B cell (primary cell): ENCODE measurements at regions not wholly inside any gene's neighbourhood (a gene's known extent, or its start where the extent isn't known, plus 50 kb on each side); places are given as distances from the start of the nearest gene placed in this dataset.

Source experiments
- ATAC-seq: fragments of 200-7000 bp; cut with Tn5 transposase; one replicate; pipeline ENCODE4 v1.10.0; 2021; ENCODE audit warnings: low read depth, mild to moderate bottlenecking, moderate number of reproducible peaks, moderate library complexity
- CTCF ChIA-PET: fragments of 350-600 bp; sonication (Branson Sonifier 250); formaldehyde crosslinking; loops from one replicate; lab custom pipeline; 2021; ENCODE audit warnings: antibody characterized with exemption, inconsistent platforms; lab: Charles Lee
- POLR2A ChIA-PET: fragments of 350-600 bp; sonication (Branson Sonifier 250); formaldehyde crosslinking; loops from one replicate; lab custom pipeline; 2021; ENCODE audit warnings: antibody characterized with exemption; lab: Charles Lee
- DNase-seq: peaks from one replicate; pipeline ENCODE4 v3.0.0; 2013
- H2AFZ ChIP-seq: 2 replicates; pipeline ENCODE4 v1.6.1; 2012; ENCODE audit warnings: mild to moderate bottlenecking, low read depth, low read length; ENCODE audit not compliant: insufficient read depth, poor library complexity, severe bottlenecking
- H3K27ac ChIP-seq, 2 donors: 1 replicate in 1 of 2; 2 replicates in 1 of 2; pipeline ENCODE4 v1.5.1; 2012 to 2013; ENCODE audit warnings: low read length in 2 of 2, mild to moderate bottlenecking in 2 of 2, moderate library complexity in 1 of 2
- H3K27me3 ChIP-seq, 4 experiments: fragments of 200-600 bp in 1 of 4; sonication (generic) in 1 of 4; replicated peaks in 1 of 4; 1 replicate in 2 of 4; 2 replicates in 2 of 4; pipeline versions ENCODE4 v1.6.1 to v1.7.0; 2013 to 2016; ENCODE audit warnings: low read length in 3 of 4, mild to moderate bottlenecking in 2 of 4, mixed read lengths in 1 of 4, moderate library complexity in 1 of 4; ENCODE audit not compliant: insufficient read depth in 4 of 4, control insufficient read depth in 3 of 4; ENCODE audit errors: control extremely low read depth in 1 of 4
- H3K36me3 ChIP-seq, 2 experiments: replicated peaks in 1 of 2; 1 replicate in 1 of 2; 2 replicates in 1 of 2; pipeline versions ENCODE4 v1.6.1 to v1.7.1; 2013; ENCODE audit warnings: low read length in 1 of 2; ENCODE audit not compliant: insufficient read depth in 2 of 2, control insufficient read depth in 1 of 2; ENCODE audit errors: control extremely low read depth in 1 of 2, extremely low read depth in 1 of 2
- H3K4me1 ChIP-seq, 2 donors: fragments of 200-600 bp in 1 of 2; sonication (generic) in 1 of 2; 1 replicate in 1 of 2; 2 replicates in 1 of 2; pipeline versions ENCODE4 v1.5.1 to v1.6.1; 2013 to 2017; ENCODE audit warnings: low read length in 2 of 2; ENCODE audit not compliant: control insufficient read depth in 2 of 2, insufficient read depth in 2 of 2
- H3K4me2 ChIP-seq: replicated peaks from 2 replicates; pipeline ENCODE3; 2012; ENCODE audit warnings: mild to moderate bottlenecking, low read depth, low read length; ENCODE audit not compliant: poor library complexity, severe bottlenecking
- H3K4me3 ChIP-seq, 5 experiments: fragments of 200-600 bp in 1 of 5; sonication (generic) in 1 of 5; 1 replicate in 3 of 5; 2 replicates in 2 of 5; pipeline versions ENCODE4 v1.5.1 to v1.7.0; 2011 to 2016; ENCODE audit warnings: low read length in 4 of 5, mild to moderate bottlenecking in 4 of 5, low read depth in 2 of 5, control low read depth in 1 of 5, moderate library complexity in 1 of 5; ENCODE audit not compliant: insufficient read depth in 1 of 5; ENCODE audit errors: control extremely low read depth in 1 of 5, extremely low read depth in 1 of 5
- H3K79me2 ChIP-seq: fragments of 200-600 bp; sonication (generic); one replicate; pipeline ENCODE4 v1.6.0; 2016; ENCODE audit warnings: low read length; ENCODE audit not compliant: control insufficient read depth, insufficient read depth
- H3K9ac ChIP-seq: fragments of 200-600 bp; sonication (generic); 2 replicates; pipeline ENCODE4 v1.6.1; 2017; ENCODE audit warnings: mild to moderate bottlenecking, low read length, moderate library complexity
- H3K9me3 ChIP-seq, 3 donors: one replicate each; pipeline versions ENCODE4 v1.6.1 to v1.7.1; 2013; ENCODE audit warnings: low read length in 2 of 3; ENCODE audit not compliant: control insufficient read depth in 2 of 3, insufficient read depth in 1 of 3; ENCODE audit errors: control extremely low read depth in 1 of 3
- H4K20me1 ChIP-seq: 2 replicates; pipeline ENCODE4 v1.6.0; 2012; ENCODE audit warnings: mild to moderate bottlenecking, low read length; ENCODE audit not compliant: insufficient read depth, control insufficient read depth, poor library complexity, severe bottlenecking
- H3K27ac Mint-ChIP-seq: one replicate; pipeline ENCODE4 v1.8.0; 2021; ENCODE audit warnings: mixed read lengths
- H3K27me3 Mint-ChIP-seq: one replicate; pipeline ENCODE4 v1.8.0; 2021; ENCODE audit warnings: mixed read lengths
- H3K4me1 Mint-ChIP-seq: one replicate; pipeline ENCODE4 v1.8.0; 2021; ENCODE audit warnings: mixed read lengths
- H3K4me3 Mint-ChIP-seq: one replicate; pipeline ENCODE4 v1.8.0; 2021; ENCODE audit warnings: mixed read lengths
- H3K9me3 Mint-ChIP-seq: one replicate; pipeline ENCODE4 v1.8.0; 2022; ENCODE audit warnings: mixed read lengths; ENCODE audit not compliant: insufficient read depth
- EZH2 ChIP-seq: IDR thresholded peaks from 2 replicates; pipeline ENCODE4 v1.6.1; 2012; ENCODE audit warnings: borderline replicate concordance, low read depth, mild to moderate bottlenecking, moderate library complexity, low read length; ENCODE audit not compliant: insufficient read depth, poor library complexity, severe bottlenecking
- WGBS: methylation state at CpG from one replicate; pipeline ENCODE4 v1.1.5; 2013; ENCODE audit warnings: missing lambda C conversion rate; ENCODE audit not compliant: insufficient coverage; 5-methylcytosine and 5-hydroxymethylcytosine counted together
- intact Hi-C: fragments of 100-400 bp; cut with micrococcal nuclease; formaldehyde crosslinking; loops from one replicate; pipeline ENCODE4 v1.10.0; 2022
- TF ChIP-seq, protein P1 (sequence below): fragments of 200-600 bp; IDR thresholded peaks from one replicate; pipeline ENCODE4 v1.8.0; 2022; ENCODE audit warnings: antibody characterized with exemption, mild to moderate bottlenecking

GRCh38 chr11:69227271-69227670 is 66.7 kb upstream of the MYEOV start:
- POLR2A ChIA-PET: no interaction called here
- Mint-ChIP-seq H3K4me3 (no peak overlapping the region), H3K27ac (no peak overlapping the region), H3K27me3 (peaks cover 46% of the 10 kb centered on the region), H3K9me3 (peaks cover 8% of the 10 kb centered on the region), H3K4me1 (no peaks in the 10 kb centered on the region)
- Histone ChIP-seq H3K4me2 (no peak overlapping the region), H3K4me1 (no peaks in the 10 kb centered on the region), H2AFZ (no peak overlapping the region), H4K20me1 (no peaks in the 10 kb centered on the region), H3K27ac (no peak overlapping the region), H3K9ac (no peak overlapping the region), H3K36me3 (no peaks in the 10 kb centered on the region), H3K79me2 (no peaks in the 10 kb centered on the region), H3K9me3 (peaks cover 0 to 9% (median 5%) of the 10 kb centered on the region in 3 donors), H3K4me3 (no peak overlapping the region), H3K27me3 (peaks cover 0 to 11% (median 10%) of the 10 kb centered on the region in 4 experiments)
- DNase-seq (no peak), ATAC-seq (no peak)
- intact Hi-C loops: no loop called here
- CTCF ChIA-PET: no interaction called here
- TF ChIP-seq EZH2: no peak
- TF ChIP-seq, protein P1, sequence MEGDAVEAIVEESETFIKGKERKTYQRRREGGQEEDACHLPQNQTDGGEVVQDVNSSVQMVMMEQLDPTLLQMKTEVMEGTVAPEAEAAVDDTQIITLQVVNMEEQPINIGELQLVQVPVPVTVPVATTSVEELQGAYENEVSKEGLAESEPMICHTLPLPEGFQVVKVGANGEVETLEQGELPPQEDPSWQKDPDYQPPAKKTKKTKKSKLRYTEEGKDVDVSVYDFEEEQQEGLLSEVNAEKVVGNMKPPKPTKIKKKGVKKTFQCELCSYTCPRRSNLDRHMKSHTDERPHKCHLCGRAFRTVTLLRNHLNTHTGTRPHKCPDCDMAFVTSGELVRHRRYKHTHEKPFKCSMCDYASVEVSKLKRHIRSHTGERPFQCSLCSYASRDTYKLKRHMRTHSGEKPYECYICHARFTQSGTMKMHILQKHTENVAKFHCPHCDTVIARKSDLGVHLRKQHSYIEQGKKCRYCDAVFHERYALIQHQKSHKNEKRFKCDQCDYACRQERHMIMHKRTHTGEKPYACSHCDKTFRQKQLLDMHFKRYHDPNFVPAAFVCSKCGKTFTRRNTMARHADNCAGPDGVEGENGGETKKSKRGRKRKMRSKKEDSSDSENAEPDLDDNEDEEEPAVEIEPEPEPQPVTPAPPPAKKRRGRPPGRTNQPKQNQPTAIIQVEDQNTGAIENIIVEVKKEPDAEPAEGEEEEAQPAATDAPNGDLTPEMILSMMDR: no peak
- 100% methylated on average over 1 of the region's 1 CpG for WGBS

- H3K9me3 ChIP-seq: peaks cover 0 to 16% (median 5%) of the 10 kb centered on the region in 3 donors
- DNase-seq: no peak
- ChIA-PET CTCF (no interaction called here), POLR2A (no interaction called here)
- 87% methylated on average over 4 of the region's 4 CpGs for WGBS
- no peak for ATAC-seq
- no peak overlapping the region for H3K27ac Mint-ChIP-seq
- no peak overlapping the region for H3K4me3 ChIP-seq
- H3K9me3 Mint-ChIP-seq: peaks cover 8% of the 10 kb centered on the region
- H3K27me3 Mint-ChIP-seq: peaks cover 42% of the 10 kb centered on the region
- no peaks in the 10 kb centered on the region for H3K79me2 ChIP-seq
- intact Hi-C loops: no loop called here
- no peak overlapping the region for H3K4me2 ChIP-seq
- no peak overlapping the region for H3K9ac ChIP-seq
- no peak overlapping the region for H2AFZ ChIP-seq
- H3K4me1 ChIP-seq: no peaks in the 10 kb centered on the region
- no peaks in the 10 kb centered on the region for H3K4me1 Mint-ChIP-seq
- H3K36me3 ChIP-seq: no peaks in the 10 kb centered on the region
- no peaks in the 10 kb centered on the region for H4K20me1 ChIP-seq
- peaks cover 0 to 11% (median 10%) of the 10 kb centered on the region in 4 experiments for H3K27me3 ChIP-seq
- no peak overlapping the region for H3K27ac ChIP-seq
- TF ChIP-seq EZH2: no peak
- TF ChIP-seq, protein P1: no peak
- no peak overlapping the region for H3K4me3 Mint-ChIP-seq
Measured at GRCh38 chr11:69229511-69229910, 64.4 kb upstream of the MYEOV start.
